Ascending aorta (tissue), 2 donors: ENCODE measurements at regions not wholly inside any gene's neighbourhood (a gene's known extent, or its start where the extent isn't known, plus 50 kb on each side); places are given as distances from the start of the nearest gene placed in this dataset.

ENCODE experiments used
- DNase-seq, 2 donors: peaks; one replicate each; pipeline ENCODE4 v3.0.0-alpha.2; 2019; ENCODE audit warnings: low spot score in 2 of 2
- H3K27ac ChIP-seq, 2 donors: fragments of 200-600 bp; sonication (generic); one replicate each; pipeline ENCODE4 v1.5.1; 2016 to 2017; ENCODE audit warnings: mild to moderate bottlenecking in 1 of 2
- H3K27me3 ChIP-seq: fragments of 200-600 bp; sonication (generic); one replicate; pipeline ENCODE4 v1.5.1; 2017
- H3K36me3 ChIP-seq, 2 donors: fragments of 200-600 bp; sonication (generic); one replicate each; pipeline ENCODE4 v1.5.1; 2016
- H3K4me1 ChIP-seq, 2 donors: fragments of 200-600 bp; sonication (generic); one replicate each; pipeline ENCODE4 v1.5.1; 2016 to 2017; ENCODE audit warnings: mild to moderate bottlenecking in 1 of 2
- H3K4me3 ChIP-seq, 2 donors: fragments of 200-600 bp; sonication (generic); one replicate each; pipeline ENCODE4 v1.5.1; 2016 to 2017; ENCODE audit warnings: mild to moderate bottlenecking in 1 of 2
- H3K9me3 ChIP-seq, 2 donors: fragments of 200-600 bp; sonication (generic); one replicate each; pipeline ENCODE4 v1.5.1; 2016
- CTCF ChIP-seq, 3 experiments: fragments of 200-600 bp in 2 of 3; fragments of 450-650 bp in 1 of 3; sonication (generic) in 2 of 3; IDR thresholded peaks; one replicate each; pipeline ENCODE4 v1.5.1; 2016 to 2019; ENCODE audit warnings: antibody characterized with exemption in 3 of 3, mild to moderate bottlenecking in 1 of 3, moderate library complexity in 1 of 3
- intact Hi-C: fragments of 100-400 bp; cut with DNase I; formaldehyde crosslinking; loops from one replicate; pipeline ENCODE4 v1.15.1; 2023

DNA sequence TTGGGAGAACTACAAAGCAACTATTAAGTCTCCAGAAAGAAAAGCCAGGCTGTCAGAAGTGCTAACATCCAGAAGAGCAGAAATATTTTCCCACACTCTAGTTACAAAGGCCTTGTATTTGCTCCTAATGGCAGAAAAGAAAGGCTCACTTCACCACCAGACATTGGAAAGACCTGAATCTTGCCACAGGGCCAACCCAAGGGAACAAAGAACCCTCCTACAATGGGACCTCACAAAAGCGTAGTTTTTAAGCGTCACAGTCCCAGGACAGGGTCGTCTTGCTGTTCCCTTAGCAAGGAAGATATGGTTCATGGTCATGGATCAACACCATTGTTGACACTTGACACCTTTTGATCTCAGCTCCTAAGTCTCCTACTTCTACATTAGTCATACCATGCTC lies 119.1 kb downstream of the RPS29 start:
- TF ChIP-seq CTCF (IDR thresholded peaks at IDR 0.05): no peak
- H3K9me3 ChIP-seq: no peaks in the 10 kb centered on the region
- H3K36me3 ChIP-seq: no peaks in the 10 kb centered on the region
- intact Hi-C loops: no loop called here
- DNase-seq: no peak
- no peaks in the 10 kb centered on the region for H3K27me3 ChIP-seq
- H3K4me1 ChIP-seq: no peaks in the 10 kb centered on the region
- no peak overlapping the region for H3K4me3 ChIP-seq
- H3K27ac ChIP-seq: no peak overlapping the region

- no peak overlapping the region for H3K27ac ChIP-seq
- H3K4me3 ChIP-seq: no peak overlapping the region
- no peak for TF ChIP-seq CTCF (IDR thresholded peaks at IDR 0.05)
- no peak for DNase-seq
- no peaks in the 10 kb centered on the region for H3K4me1 ChIP-seq
- no peaks in the 10 kb centered on the region for H3K36me3 ChIP-seq
- no peaks in the 10 kb centered on the region for H3K27me3 ChIP-seq
- H3K9me3 ChIP-seq: no peaks in the 10 kb centered on the region
- intact Hi-C loops: no loop called here
Measured at GRCh38 chr14:49464885-49465284, 121.3 kb downstream of the RPS29 start.

- Histone ChIP-seq H3K4me1 (no peaks in the 10 kb centered on the region), H3K27me3 (no peaks in the 10 kb centered on the region), H3K36me3 (no peaks in the 10 kb centered on the region), H3K9me3 (no peaks in the 10 kb centered on the region), H3K27ac (no peak overlapping the region), H3K4me3 (no peak overlapping the region)
- TF ChIP-seq CTCF (IDR thresholded peaks at IDR 0.05): no peak
- intact Hi-C loops: no loop called here
- no peak for DNase-seq
Measured at GRCh38 chr14:49463146-49463545, 123.0 kb downstream of the RPS29 start.

DNA sequence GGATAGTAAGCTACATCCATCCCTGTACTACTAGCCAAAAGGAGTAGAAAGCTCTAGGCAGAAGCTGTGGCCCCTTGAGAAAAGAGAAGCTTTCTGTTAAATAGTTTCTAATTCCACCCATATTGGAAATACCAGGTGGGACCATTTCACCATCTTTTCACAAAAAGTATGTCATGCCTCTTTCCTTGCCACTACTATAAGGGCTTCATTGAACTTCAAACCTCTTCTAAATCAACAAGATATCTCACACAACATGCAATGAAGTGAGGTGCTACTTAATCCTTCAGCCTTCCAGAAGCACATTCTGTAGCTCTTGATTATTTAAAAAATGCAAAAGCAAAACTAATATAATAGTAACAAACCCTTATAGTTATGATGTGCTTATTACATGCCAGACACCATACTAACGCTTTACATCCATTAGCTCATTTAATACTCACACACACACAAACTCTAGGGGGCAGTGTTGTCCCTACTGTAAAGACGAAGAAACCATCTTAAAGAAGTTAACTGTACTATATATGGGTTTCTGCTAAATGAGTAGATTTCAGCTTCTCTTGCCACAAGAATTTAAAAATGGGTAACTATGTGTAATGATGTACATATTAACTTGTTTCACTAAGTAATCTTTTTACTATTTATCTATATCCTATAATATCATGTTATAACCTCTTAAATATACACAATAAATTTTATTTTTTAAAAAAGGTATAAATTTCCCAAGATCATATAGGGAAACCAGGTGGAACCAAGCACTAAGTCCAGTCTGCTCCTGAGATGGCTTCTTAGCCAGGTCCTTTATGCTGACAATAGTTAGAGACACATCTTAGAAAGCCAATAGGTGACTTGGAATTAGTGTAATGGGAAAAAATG lies 124.4 kb downstream of the RPS29 start:
- H3K27me3 ChIP-seq: no peaks in the 10 kb centered on the region
- no peaks in the 10 kb centered on the region for H3K9me3 ChIP-seq
- no peak overlapping the region for H3K4me3 ChIP-seq
- H3K4me1 ChIP-seq: no peaks in the 10 kb centered on the region
- TF ChIP-seq CTCF (IDR thresholded peaks at IDR 0.05): peak; percentile 38 to 55 (median 46)
- intact Hi-C loops: no loop called here
- no peak overlapping the region for H3K27ac ChIP-seq
- DNase-seq: no peak
- no peaks in the 10 kb centered on the region for H3K36me3 ChIP-seq

GRCh38 chr14:49460662-49461061 lies 125.5 kb downstream of the RPS29 start:
- no peaks in the 10 kb centered on the region for H3K36me3 ChIP-seq
- no peak overlapping the region for H3K4me3 ChIP-seq
- H3K9me3 ChIP-seq: no peaks in the 10 kb centered on the region
- H3K4me1 ChIP-seq: no peaks in the 10 kb centered on the region
- H3K27ac ChIP-seq: no peak overlapping the region
- H3K27me3 ChIP-seq: no peaks in the 10 kb centered on the region
- DNase-seq: no peak
- intact Hi-C loops: no loop called here
- no peak for TF ChIP-seq CTCF (IDR thresholded peaks at IDR 0.05)
